ENCODE measurements at regions not wholly inside any gene's neighbourhood (a gene's known extent, or its start where the extent isn't known, plus 50 kb on each side); places are given as distances from the start of the nearest gene placed in this dataset.
"Not testable (repeated sequence)": the region's sequence is repeated elsewhere in the genome, so short reads cannot be mapped to it uniquely, and the experiment has no call there.

GRCh38 chr18:51255693-51256092 is 58.2 kb upstream of the MEX3C start:
- Mint-ChIP-seq H3K4me3 (ENCODE audit: unreplicated experiment) (no peak overlapping the region), H3K4me1 (ENCODE audit: unreplicated experiment) (no peaks in the 10 kb centered on the region), H3K9me3 (ENCODE audit: unreplicated experiment) (no peaks in the 10 kb centered on the region), H3K27me3 (ENCODE audit: unreplicated experiment) (no peaks in the 10 kb centered on the region), H3K27ac (ENCODE audit: unreplicated experiment) (no peak overlapping the region), H3K36me3 (ENCODE audit: low read depth, unreplicated experiment) (no peaks in the 10 kb centered on the region)
- no peak for DNase-seq (ENCODE audit: low spot score)
- TF ChIP-seq CTCF (IDR thresholded peaks at IDR 0.05; ENCODE audit: unreplicated experiment): no peak

GRCh38 chr18:51257150-51257549 is 59.7 kb upstream of the MEX3C start:
- Mint-ChIP-seq H3K4me3 (ENCODE audit: unreplicated experiment) (no peak overlapping the region), H3K9me3 (ENCODE audit: unreplicated experiment) (no peaks in the 10 kb centered on the region), H3K4me1 (ENCODE audit: unreplicated experiment) (no peaks in the 10 kb centered on the region), H3K27ac (ENCODE audit: unreplicated experiment) (no peak overlapping the region), H3K36me3 (ENCODE audit: low read depth, unreplicated experiment) (no peaks in the 10 kb centered on the region), H3K27me3 (ENCODE audit: unreplicated experiment) (no peaks in the 10 kb centered on the region)
- no peak for TF ChIP-seq CTCF (IDR thresholded peaks at IDR 0.05; ENCODE audit: unreplicated experiment)
- no peak for DNase-seq (ENCODE audit: low spot score)

- no peak overlapping the region for H3K4me3 Mint-ChIP-seq (ENCODE audit: unreplicated experiment)
- no peaks in the 10 kb centered on the region for H3K36me3 Mint-ChIP-seq (ENCODE audit: low read depth, unreplicated experiment)
- no peak overlapping the region for H3K27ac Mint-ChIP-seq (ENCODE audit: unreplicated experiment)
- H3K27me3 Mint-ChIP-seq (ENCODE audit: unreplicated experiment): no peaks in the 10 kb centered on the region
- DNase-seq (ENCODE audit: low spot score): no peak
- H3K4me1 Mint-ChIP-seq (ENCODE audit: unreplicated experiment): no peaks in the 10 kb centered on the region
- no peaks in the 10 kb centered on the region for H3K9me3 Mint-ChIP-seq (ENCODE audit: unreplicated experiment)
- no peak for TF ChIP-seq CTCF (IDR thresholded peaks at IDR 0.05; ENCODE audit: unreplicated experiment)
Observed at GRCh38 chr18:51260118-51260517, 62.6 kb upstream of the MEX3C start.

GRCh38 chr18:51266077-51266476 is 68.6 kb upstream of the MEX3C start:
- H3K4me3 Mint-ChIP-seq (ENCODE audit: unreplicated experiment); H3K27me3 Mint-ChIP-seq (ENCODE audit: unreplicated experiment); H3K9me3 Mint-ChIP-seq (ENCODE audit: unreplicated experiment); DNase-seq (ENCODE audit: low spot score); H3K36me3 Mint-ChIP-seq (ENCODE audit: low read depth, unreplicated experiment); H3K4me1 Mint-ChIP-seq (ENCODE audit: unreplicated experiment); H3K27ac Mint-ChIP-seq (ENCODE audit: unreplicated experiment): not testable (repeated sequence)

GRCh38 chr18:51266773-51267172 is 69.3 kb upstream of the MEX3C start:
- H3K9me3 Mint-ChIP-seq (ENCODE audit: unreplicated experiment): no peaks in the 10 kb centered on the region
- DNase-seq (ENCODE audit: low spot score): no peak
- no peaks in the 10 kb centered on the region for H3K36me3 Mint-ChIP-seq (ENCODE audit: low read depth, unreplicated experiment)
- H3K4me3 Mint-ChIP-seq (ENCODE audit: unreplicated experiment): no peak overlapping the region
- no peak overlapping the region for H3K27ac Mint-ChIP-seq (ENCODE audit: unreplicated experiment)
- peaks cover 3% of the 10 kb centered on the region for H3K4me1 Mint-ChIP-seq (ENCODE audit: unreplicated experiment)
- TF ChIP-seq CTCF (IDR thresholded peaks at IDR 0.05; ENCODE audit: unreplicated experiment): no peak
- H3K27me3 Mint-ChIP-seq (ENCODE audit: unreplicated experiment): no peaks in the 10 kb centered on the region

GRCh38 chr18:51273437-51273836 is 76.0 kb upstream of the MEX3C start:
- no peak for DNase-seq (ENCODE audit: low spot score)
- no peaks in the 10 kb centered on the region for H3K36me3 Mint-ChIP-seq (ENCODE audit: low read depth, unreplicated experiment)
- H3K4me1 Mint-ChIP-seq (ENCODE audit: unreplicated experiment): no peaks in the 10 kb centered on the region
- no peaks in the 10 kb centered on the region for H3K27me3 Mint-ChIP-seq (ENCODE audit: unreplicated experiment)
- H3K9me3 Mint-ChIP-seq (ENCODE audit: unreplicated experiment): no peaks in the 10 kb centered on the region
- TF ChIP-seq CTCF (IDR thresholded peaks at IDR 0.05; ENCODE audit: unreplicated experiment): no peak
- H3K27ac Mint-ChIP-seq (ENCODE audit: unreplicated experiment): no peak overlapping the region
- H3K4me3 Mint-ChIP-seq (ENCODE audit: unreplicated experiment): no peak overlapping the region

All from endothelial cell (in vitro differentiated cells).